A549 (cell line): ENCODE measurements at regions not wholly inside any gene's neighbourhood (a gene's known extent, or its start where the extent isn't known, plus 50 kb on each side); places are given as distances from the start of the nearest gene placed in this dataset.

ENCODE experiments used
- CTCF ChIP-seq: fragments of >200 bp; sonication (Bioruptor Twin); formaldehyde crosslinking; IDR thresholded peaks from 3 replicates; pipeline ENCODE4 v1.5.1; 2016
- HOXB5 ChIP-seq: fragments of 250-450 bp; sonication (Bioruptor Pico); IDR thresholded peaks from 2 replicates; pipeline ENCODE4 v1.5.0; 2020; ENCODE audit warnings: mild to moderate bottlenecking, moderate library complexity
- MAX ChIP-seq: IDR thresholded peaks from 2 replicates; pipeline ENCODE4 v1.6.1; 2012
- POLR2A ChIP-seq: IDR thresholded peaks from 2 replicates; pipeline ENCODE4 v1.6.1; 2012; ENCODE audit warnings: mild to moderate bottlenecking, low read length
- REST ChIP-seq: fragments of 200-600 bp; sonication (generic); IDR thresholded peaks from 2 replicates; pipeline ENCODE4 v1.6.1; 2016; ENCODE audit warnings: antibody characterized with exemption, mild to moderate bottlenecking, moderate library complexity
- SMC3 ChIP-seq: fragments of >200 bp; sonication (Bioruptor Twin); formaldehyde crosslinking; IDR thresholded peaks from 3 replicates; pipeline ENCODE4 v1.6.1; 2018; ENCODE audit warnings: inconsistent platforms

GRCh38 chr4:180031330-180031729 is 2211.9 kb upstream of the TENM3 start:
- TF ChIP-seq REST (no peak), MAX (no peak), POLR2A (no peak), HOXB5 (CRISPR knock-in tag) (no peak), CTCF (no peak), SMC3 (no peak)
